ENCODE measurements at regions not wholly inside any gene's neighbourhood (a gene's known extent, or its start where the extent isn't known, plus 50 kb on each side); places are given as distances from the start of the nearest gene placed in this dataset.

GRCh38 chr13:83709426-83710132 is 172.7 kb downstream of the SLITRK1 start:
- H2AFZ ChIP-seq (ENCODE audit: low read length) = no peak overlapping the region
- no peak for TF ChIP-seq CTCF (IDR thresholded peaks at IDR 0.05; ENCODE audit: extremely low read depth, low read depth, low read length)
- H3K27me3 ChIP-seq (ENCODE audit: insufficient read depth, low read length) = no peaks in the 10 kb centered on the region
- no peak for DNase-seq (ENCODE audit: insufficient read length, low spot score, missing footprints)
- H3K79me2 ChIP-seq (ENCODE audit: insufficient read depth, low read length) = no peaks in the 10 kb centered on the region
- no peak overlapping the region for H3K4me3 ChIP-seq (ENCODE audit: insufficient read depth, low read length)
- H3K9me3 ChIP-seq (ENCODE audit: low read depth, low read length) = peaks cover 1% of the 10 kb centered on the region
- H3K4me2 ChIP-seq (ENCODE audit: insufficient read depth, low read length) = no peak overlapping the region
- H4K20me1 ChIP-seq (ENCODE audit: insufficient read depth, low read length) = no peaks in the 10 kb centered on the region
- no peaks in the 10 kb centered on the region for H3K36me3 ChIP-seq (ENCODE audit: insufficient read depth, low read length)
- H3K4me1 ChIP-seq (ENCODE audit: insufficient read depth, low read length) = no peaks in the 10 kb centered on the region
- H3K27ac ChIP-seq (ENCODE audit: low read depth, low read length) = no peak overlapping the region

DNA sequence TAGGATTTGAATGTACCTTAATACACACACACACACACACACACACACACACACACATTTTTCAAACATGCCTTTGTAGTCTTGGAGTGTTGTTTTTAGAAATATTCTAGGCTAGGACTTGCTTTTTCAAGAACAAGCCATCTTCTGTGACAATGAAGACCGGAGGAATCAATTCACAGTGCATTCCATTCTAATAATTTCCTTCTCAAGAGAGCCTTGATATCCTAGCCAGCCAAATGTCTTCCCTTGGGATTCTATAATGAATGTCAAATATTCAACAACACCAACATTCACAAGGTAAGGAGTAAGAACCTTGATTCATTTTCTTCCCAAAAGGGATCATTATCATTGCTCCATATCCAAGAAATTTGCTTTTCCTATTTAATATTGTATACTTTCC is 180.3 kb downstream of the SLITRK1 start:
- peaks cover under 1% of the 10 kb centered on the region for H3K9me3 ChIP-seq (ENCODE audit: low read depth, low read length)
- H2AFZ ChIP-seq (ENCODE audit: low read length) = no peak overlapping the region
- H3K27me3 ChIP-seq (ENCODE audit: insufficient read depth, low read length) = no peaks in the 10 kb centered on the region
- no peaks in the 10 kb centered on the region for H3K79me2 ChIP-seq (ENCODE audit: insufficient read depth, low read length)
- no peak overlapping the region for H3K4me3 ChIP-seq (ENCODE audit: insufficient read depth, low read length)
- H3K4me1 ChIP-seq (ENCODE audit: insufficient read depth, low read length) = no peaks in the 10 kb centered on the region
- no peak for TF ChIP-seq CTCF (IDR thresholded peaks at IDR 0.05; ENCODE audit: extremely low read depth, low read depth, low read length)
- no peaks in the 10 kb centered on the region for H4K20me1 ChIP-seq (ENCODE audit: insufficient read depth, low read length)
- H3K27ac ChIP-seq (ENCODE audit: low read depth, low read length) = no peak overlapping the region
- DNase-seq (ENCODE audit: insufficient read length, low spot score, missing footprints) = no peak
- H3K4me2 ChIP-seq (ENCODE audit: insufficient read depth, low read length) = no peak overlapping the region
- H3K36me3 ChIP-seq (ENCODE audit: insufficient read depth, low read length) = no peaks in the 10 kb centered on the region

GRCh38 chr13:83692800-83693199 is 189.5 kb downstream of the SLITRK1 start:
- H3K79me2 ChIP-seq (ENCODE audit: insufficient read depth, low read length) = no peaks in the 10 kb centered on the region

GRCh38 chr13:83691966-83692365 is 190.3 kb downstream of the SLITRK1 start:
- Histone ChIP-seq H3K4me1 (ENCODE audit: insufficient read depth, low read length) (no peaks in the 10 kb centered on the region), H3K4me3 (ENCODE audit: insufficient read depth, low read length) (no peak overlapping the region), H3K79me2 (ENCODE audit: insufficient read depth, low read length) (no peaks in the 10 kb centered on the region), H3K27me3 (ENCODE audit: insufficient read depth, low read length) (no peaks in the 10 kb centered on the region), H3K9me3 (ENCODE audit: low read depth, low read length) (peaks cover 1% of the 10 kb centered on the region), H2AFZ (ENCODE audit: low read length) (no peak overlapping the region), H3K4me2 (ENCODE audit: insufficient read depth, low read length) (no peak overlapping the region), H4K20me1 (ENCODE audit: insufficient read depth, low read length) (no peaks in the 10 kb centered on the region), H3K27ac (ENCODE audit: low read depth, low read length) (no peak overlapping the region), H3K36me3 (ENCODE audit: insufficient read depth, low read length) (no peaks in the 10 kb centered on the region)
- no peak for TF ChIP-seq CTCF (IDR thresholded peaks at IDR 0.05; ENCODE audit: extremely low read depth, low read depth, low read length)
- no peak for DNase-seq (ENCODE audit: insufficient read length, low spot score, missing footprints)

More at GRCh38 chr13:83692800-83693199, 189.5 kb downstream of the SLITRK1 start:
- no peak overlapping the region for H3K4me2 ChIP-seq (ENCODE audit: insufficient read depth, low read length)
- H3K27me3 ChIP-seq (ENCODE audit: insufficient read depth, low read length) = no peaks in the 10 kb centered on the region
- H3K4me1 ChIP-seq (ENCODE audit: insufficient read depth, low read length) = no peaks in the 10 kb centered on the region
- H3K36me3 ChIP-seq (ENCODE audit: insufficient read depth, low read length) = no peaks in the 10 kb centered on the region
- no peaks in the 10 kb centered on the region for H3K9me3 ChIP-seq (ENCODE audit: low read depth, low read length)
- H3K4me3 ChIP-seq (ENCODE audit: insufficient read depth, low read length) = no peak overlapping the region
- no peak overlapping the region for H3K27ac ChIP-seq (ENCODE audit: low read depth, low read length)
- H4K20me1 ChIP-seq (ENCODE audit: insufficient read depth, low read length) = no peaks in the 10 kb centered on the region
- no peak for DNase-seq (ENCODE audit: insufficient read length, low spot score, missing footprints)
- TF ChIP-seq CTCF (IDR thresholded peaks at IDR 0.05; ENCODE audit: extremely low read depth, low read depth, low read length) = no peak
- no peak overlapping the region for H2AFZ ChIP-seq (ENCODE audit: low read length)

All from osteoblast (primary cell).